H1 (cell line): ENCODE measurements at regions not wholly inside any gene's neighbourhood (a gene's known extent, or its start where the extent isn't known, plus 50 kb on each side); places are given as distances from the start of the nearest gene placed in this dataset.

Source experiments
- CTCF ChIA-PET: fragments of 300-600 bp; sonication (Branson Sonifier 250); formaldehyde crosslinking; loops from one replicate; lab custom pipeline; 2021; ENCODE audit not compliant: partially characterized antibody; lab: Charles Lee
- POLR2A ChIA-PET: fragments of 300-600 bp; sonication (Branson Sonifier 250); formaldehyde crosslinking; loops from one replicate; lab custom pipeline; 2021; ENCODE audit warnings: inconsistent platforms; ENCODE audit not compliant: partially characterized antibody; lab: Charles Lee
- DNase-seq, 2 experiments: peaks; one replicate each; pipeline versions ENCODE4 v3.0.0 to v3.0.0-alpha.2; 2010 to 2022; ENCODE audit warnings: low spot score in 2 of 2, low read depth in 1 of 2, mixed read lengths in 1 of 2
- FAIRE-seq: peaks from 2 replicates; lab custom pipeline; 2011; peaks lifted over from hg19 to GRCh38; lab: Jason Lieb, UNC
- H2AFZ ChIP-seq: 2 replicates; pipeline ENCODE4 v1.8.1; 2012; ENCODE audit warnings: low read length, inconsistent platforms
- H2AK5ac ChIP-seq: 2 replicates; pipeline ENCODE4 v1.6.1; 2013; ENCODE audit warnings: low read depth, low read length
- H2BK120ac ChIP-seq: replicated peaks from 2 replicates; pipeline ENCODE3; 2013; ENCODE audit warnings: low read depth, low read length, inconsistent platforms
- H2BK12ac ChIP-seq: 2 replicates; pipeline ENCODE4 v1.6.1; 2013; ENCODE audit warnings: low read depth, low read length
- H2BK15ac ChIP-seq: 2 replicates; pipeline ENCODE4 v1.6.1; 2013; ENCODE audit warnings: low read length
- H2BK20ac ChIP-seq: 2 replicates; pipeline ENCODE4 v1.6.1; 2013; ENCODE audit warnings: low read length
- H2BK5ac ChIP-seq: 2 replicates; pipeline ENCODE4 v1.6.1; 2013; ENCODE audit warnings: low read depth, low read length
- H3K14ac ChIP-seq: 2 replicates; pipeline ENCODE4 v1.6.1; 2013; ENCODE audit warnings: inconsistent platforms; ENCODE audit not compliant: insufficient read length
- H3K18ac ChIP-seq: 2 replicates; pipeline ENCODE4 v1.6.1; 2013; ENCODE audit warnings: low read length; ENCODE audit errors: extremely low read depth
- H3K23ac ChIP-seq: 2 replicates; pipeline ENCODE4 v1.6.1; 2013; ENCODE audit warnings: inconsistent platforms; ENCODE audit not compliant: insufficient read length
- H3K23me2 ChIP-seq: 2 replicates; pipeline ENCODE4 v1.6.1; 2013; ENCODE audit warnings: low read depth, low read length
- H3K27ac ChIP-seq: 2 replicates; pipeline ENCODE4 v1.6.1; 2011; ENCODE audit warnings: low read depth, low read length, inconsistent platforms
- H3K27me3 ChIP-seq, 4 experiments: replicated peaks in 1 of 4; 1 replicate in 1 of 4; 2 replicates in 3 of 4; pipeline versions ENCODE4 v1.6.1 to v1.8.1; 2011 to 2013; ENCODE audit warnings: low read length in 3 of 4, mild to moderate bottlenecking in 3 of 4, inconsistent platforms in 2 of 4, mixed read lengths in 2 of 4, moderate library complexity in 1 of 4; ENCODE audit not compliant: control insufficient read depth in 3 of 4, insufficient read depth in 3 of 4; ENCODE audit errors: extremely low read depth in 1 of 4
- H3K36me3 ChIP-seq, 4 experiments: 2 replicates each; pipeline versions ENCODE4 v1.6.1 to v1.8.1; 2011 to 2013; ENCODE audit warnings: mild to moderate bottlenecking in 4 of 4, low read length in 3 of 4, moderate library complexity in 2 of 4, control low read depth in 1 of 4, inconsistent platforms in 1 of 4; ENCODE audit not compliant: insufficient read depth in 4 of 4, control insufficient read depth in 2 of 4
- H3K4ac ChIP-seq: replicated peaks from 2 replicates; pipeline ENCODE3; 2013; ENCODE audit warnings: low read length, low read depth, mixed read lengths, inconsistent platforms; ENCODE audit not compliant: insufficient read length
- H3K4me1 ChIP-seq, 4 experiments: replicated peaks in 1 of 4; 1 replicate in 1 of 4; 2 replicates in 3 of 4; pipeline versions ENCODE4 v1.6.1 to v1.8.1; 2011 to 2013; ENCODE audit warnings: low read length in 3 of 4, inconsistent platforms in 2 of 4, mixed read lengths in 1 of 4; ENCODE audit not compliant: insufficient read depth in 4 of 4, control insufficient read depth in 3 of 4
- H3K4me2 ChIP-seq, 2 experiments: 2 replicates each; pipeline versions ENCODE4 v1.6.1 to v1.8.1; 2011 to 2013; ENCODE audit warnings: low read depth in 2 of 2, low read length in 2 of 2, control low read depth in 1 of 2, inconsistent platforms in 1 of 2, mild to moderate bottlenecking in 1 of 2; ENCODE audit not compliant: insufficient read depth in 1 of 2
- H3K4me3 ChIP-seq, 4 experiments: fragments of 200-600, 300-600 bp in 1 of 4; sonication (generic), shearing (Covaris generic), sonication (Bioruptor Twin) in 1 of 4; 2 replicates each; pipeline versions ENCODE4 v1.5.1 to v1.8.1; 2011 to 2016; ENCODE audit warnings: low read length in 4 of 4, low read depth in 3 of 4, control low read depth in 2 of 4, inconsistent platforms in 2 of 4, mild to moderate bottlenecking in 2 of 4, mixed read lengths in 1 of 4, moderate library complexity in 1 of 4; ENCODE audit not compliant: insufficient read depth in 2 of 4; ENCODE audit errors: extremely low read depth in 1 of 4
- H3K56ac ChIP-seq: replicated peaks from 2 replicates; pipeline ENCODE3; 2013; ENCODE audit warnings: low read depth, mild to moderate bottlenecking, mixed read lengths, low read length, inconsistent platforms; ENCODE audit not compliant: insufficient read length
- H3K79me1 ChIP-seq: 2 replicates; pipeline ENCODE4 v1.6.1; 2013; ENCODE audit warnings: low read depth, low read length, control low read depth
- H3K79me2 ChIP-seq, 2 experiments: 2 replicates each; pipeline versions ENCODE4 v1.6.1 to v1.8.1; 2012 to 2013; ENCODE audit warnings: low read length in 2 of 2, mild to moderate bottlenecking in 2 of 2, inconsistent platforms in 1 of 2; ENCODE audit not compliant: insufficient read depth in 2 of 2, control insufficient read depth in 1 of 2
- H3K9ac ChIP-seq, 4 experiments: replicated peaks in 1 of 4; 1 replicate in 1 of 4; 2 replicates in 3 of 4; pipeline versions ENCODE4 v1.6.1 to v1.8.1; 2011 to 2013; ENCODE audit warnings: low read depth in 3 of 4, low read length in 3 of 4, control low read depth in 2 of 4, mild to moderate bottlenecking in 2 of 4, moderate library complexity in 2 of 4, inconsistent platforms in 1 of 4; ENCODE audit errors: extremely low read depth in 1 of 4
- H3K9me3 ChIP-seq, 2 experiments: 2 replicates each; pipeline versions ENCODE4 v1.6.1 to v1.8.1; 2012 to 2013; ENCODE audit warnings: mild to moderate bottlenecking in 2 of 2, moderate library complexity in 2 of 2, control low read depth in 1 of 2, inconsistent platforms in 1 of 2, low read depth in 1 of 2, low read length in 1 of 2, mixed read lengths in 1 of 2; ENCODE audit not compliant: insufficient read depth in 2 of 2
- H4K20me1 ChIP-seq, 2 experiments: replicated peaks in 1 of 2; 2 replicates each; pipeline versions ENCODE3 to v1.8.1; 2011 to 2013; ENCODE audit warnings: inconsistent platforms in 2 of 2, low read length in 2 of 2, mild to moderate bottlenecking in 1 of 2; ENCODE audit not compliant: insufficient read depth in 2 of 2, control insufficient read depth in 1 of 2
- H4K5ac ChIP-seq: 2 replicates; pipeline ENCODE4 v1.6.1; 2013; ENCODE audit warnings: low read length, low read depth, mixed read lengths, inconsistent platforms; ENCODE audit not compliant: insufficient read length
- H4K8ac ChIP-seq: 2 replicates; pipeline ENCODE4 v1.8.0; 2013; ENCODE audit warnings: mild to moderate bottlenecking, moderate library complexity, low read length, inconsistent platforms; ENCODE audit not compliant: insufficient read depth; ENCODE audit errors: extremely low read depth
- H4K91ac ChIP-seq: replicated peaks from 2 replicates; pipeline ENCODE3; 2013; ENCODE audit warnings: low read length, mixed read lengths, inconsistent platforms; ENCODE audit not compliant: insufficient read length
- RAD21 ChIP-seq, 2 experiments: IDR thresholded peaks in 1 of 2; conservative IDR thresholded peaks in 1 of 2; 2 replicates each; pipeline ENCODE4 v1.6.1; 2011; ENCODE audit warnings: low read depth in 2 of 2, low read length in 2 of 2, improper control_type of control experiment in 1 of 2, inconsistent platforms in 1 of 2, mild to moderate bottlenecking in 1 of 2, moderate library complexity in 1 of 2
- RNF2 ChIP-seq: fragments of 200-900, 300-1000 bp; sonication (generic); IDR thresholded peaks from 2 replicates; pipeline ENCODE4 v1.7.1; 2016; ENCODE audit warnings: borderline replicate concordance, low read depth, mild to moderate bottlenecking, antibody characterized with exemption, low read length; ENCODE audit not compliant: poor library complexity, severe bottlenecking; ENCODE audit errors: missing control alignments
- WGBS, 2 experiments: shearing (Covaris generic) in 1 of 2; methylation state at CpG; one replicate each; pipeline versions ENCODE4 v1.1.6 to v1.1.7; 2013 to 2015; ENCODE audit warnings: low lambda C conversion rate in 2 of 2, mixed read lengths in 2 of 2, inconsistent platforms in 1 of 2, low coverage in 1 of 2, missing lambda C conversion rate in 1 of 2; ENCODE audit not compliant: insufficient replicate concordance in 2 of 2, insufficient coverage in 1 of 2, insufficient read length in 1 of 2; ENCODE audit errors: extremely low coverage in 1 of 2, missing lambda C conversion rate in 1 of 2; 5-methylcytosine and 5-hydroxymethylcytosine counted together

DNA sequence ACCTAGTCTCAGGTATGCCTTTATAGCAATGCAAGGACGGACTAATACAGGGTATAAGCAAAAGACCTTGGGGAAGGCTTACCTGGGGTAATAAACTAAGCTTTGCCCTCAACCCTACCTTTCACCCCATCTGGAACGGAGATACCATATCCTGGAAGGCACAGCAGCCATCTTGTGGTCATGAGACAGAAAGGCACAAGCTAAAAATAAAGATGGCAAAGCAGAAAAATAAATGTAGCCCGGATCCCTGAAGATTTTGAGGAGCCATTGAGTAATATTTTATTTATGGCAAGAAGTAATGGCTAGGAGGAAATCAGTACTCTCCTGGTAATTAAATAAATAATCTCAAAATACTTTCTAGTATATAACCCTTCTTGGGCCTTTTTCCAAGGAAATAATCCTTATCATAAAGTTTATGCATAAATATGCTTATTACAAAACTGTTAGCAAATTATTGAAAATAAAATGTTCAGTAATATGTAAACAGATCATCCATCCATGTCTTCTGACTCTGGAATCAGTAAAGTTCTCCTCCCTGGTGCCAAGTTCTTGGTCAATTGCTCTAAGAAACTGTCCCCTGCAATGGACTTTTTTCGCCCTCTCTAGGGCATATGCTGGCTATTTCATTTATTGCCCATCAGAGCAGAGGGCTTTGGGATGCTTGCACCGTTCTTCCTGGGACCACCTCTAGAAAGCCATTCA, 198.7 kb downstream of the SPP2 start:
- Histone ChIP-seq H3K79me2 (no peaks in the 10 kb centered on the region), H3K56ac (no peak overlapping the region), H4K91ac (no peak overlapping the region), H4K20me1 (no peaks in the 10 kb centered on the region), H3K18ac (no peak overlapping the region), H2BK12ac (no peak overlapping the region), H2BK15ac (no peak overlapping the region), H3K9ac (no peak overlapping the region), H3K23ac (no peak overlapping the region), H2BK5ac (no peak overlapping the region), H3K23me2 (no peaks in the 10 kb centered on the region), H2BK120ac (no peak overlapping the region), H3K27me3 (no peaks in the 10 kb centered on the region), H3K4ac (no peak overlapping the region), H2AK5ac (no peak overlapping the region), H3K79me1 (no peaks in the 10 kb centered on the region), H3K4me3 (no peak overlapping the region), H4K8ac (no peak overlapping the region), H2BK20ac (no peak overlapping the region), H3K4me2 (no peak overlapping the region), H3K4me1 (no peaks in the 10 kb centered on the region), H3K9me3 (peaks cover 3 to 13% of the 10 kb centered on the region in 2 experiments; a peak in 3 of 4 replicates), H4K5ac (no peak overlapping the region), H3K36me3 (peaks cover 0 to 5% (median 0%) of the 10 kb centered on the region in 4 experiments; a peak in 1 of 8 replicates), H2AFZ (no peak overlapping the region), H3K27ac (no peak overlapping the region), H3K14ac (no peak overlapping the region)
- ChIA-PET CTCF (interaction anchor here (0.9 to 1.3 kb wide), 2 partner anchors 9 to 114 kb away, joined by 3 read pairs; no protein-coding TSS in a partner anchor), POLR2A (no interaction called here)
- no peak for FAIRE-seq
- TF ChIP-seq RNF2 = no peak
- TF ChIP-seq RAD21 (IDR thresholded peaks at IDR 0.05 in 1 of 2, conservative IDR thresholded peaks at IDR 0.05 in 1 of 2; ENCODE audit: low read depth in 2 of 2, low read length in 2 of 2) = peak; percentile 9 to 27; a peak in 3 of 4 replicates
- no peak for DNase-seq
- WGBS, 2 experiments = 88% methylated on average over 5 of the region's 5 CpGs; no CpG with 5 or more reads in 1 of the 2 experiments
